AG04450 (cell line): ENCODE measurements at regions not wholly inside any gene's neighbourhood (a gene's known extent, or its start where the extent isn't known, plus 50 kb on each side); places are given as distances from the start of the nearest gene placed in this dataset. TPM values are rescaled to one million over a fixed set of nuclear protein-coding genes. Genes with fewer than 3 reads are reported as not detected.

Source experiments
- CTCF ChIA-PET: fragments of 300-600, 350-600 bp; formaldehyde crosslinking; extraction: SDS; loops from one replicate; lab custom pipeline; 2022; ENCODE audit warnings: antibody characterized with exemption, inconsistent platforms; lab: Charles Lee
- POLR2A ChIA-PET: fragments of 350-600 bp; formaldehyde crosslinking; extraction: SDS; loops from one replicate; lab custom pipeline; 2021; ENCODE audit warnings: antibody characterized with exemption, inconsistent platforms; lab: Yijun Ruan, JAX
- DNase-seq: peaks from one replicate; pipeline ENCODE4 v3.0.0-alpha.2; 2011; ENCODE audit warnings: low read depth, low spot score
- H3K27ac ChIP-seq: one replicate; pipeline ENCODE4 v1.5.1; 2012; ENCODE audit warnings: low read depth, low read length, control low read depth
- H3K27me3 ChIP-seq: one replicate; pipeline ENCODE4 v1.6.0; 2012; ENCODE audit warnings: low read length; ENCODE audit not compliant: control insufficient read depth, insufficient read depth
- H3K4me3 ChIP-seq: 2 replicates; pipeline ENCODE4 v1.5.1; 2011; ENCODE audit warnings: mild to moderate bottlenecking, low read depth, low read length, control low read depth
- H3K9me3 ChIP-seq: 2 replicates; pipeline ENCODE4 v1.5.1; 2012; ENCODE audit warnings: low read length; ENCODE audit not compliant: control insufficient read depth, insufficient read depth
- CTCF ChIP-seq: IDR thresholded peaks from 2 replicates; pipeline ENCODE4 v1.5.1; 2011; ENCODE audit warnings: low read depth, low read length, control low read depth, inconsistent platforms
- small RNA-seq: library from RNA; depleted of rRNA; stranded (forward); fragments of <200 nt; gene quantifications from one replicate; pipeline ENCODE3, GENCODE V24; 2012; ENCODE audit warnings: low read depth; ENCODE audit not compliant: insufficient read length

- ChIA-PET POLR2A (interaction anchor here (1.1 to 1.4 kb wide), 2 partner anchors 54 to 309 kb away, joined by 3 to 7 read pairs; partner anchors contain the start of genes CREB1 and KLF7), CTCF (interaction anchor here (0.8 to 2.7 kb wide), 6 partner anchors 492 to 675 kb away, joined by 3 to 17 read pairs (median 5); no protein-coding TSS in a partner anchor)
- Histone ChIP-seq H3K27ac (no peak overlapping the region), H3K9me3 (no peaks in the 10 kb centered on the region), H3K27me3 (no peaks in the 10 kb centered on the region), H3K4me3 (no peak overlapping the region)
- DNase-seq: no peak
- no peak for TF ChIP-seq CTCF
Measured at GRCh38 chr2:207475546-207475945, 54.2 kb upstream of the CREB1 start.

GRCh38 chr2:207477896-207478295 is 51.9 kb upstream of the CREB1 start:
- no peak for TF ChIP-seq CTCF
- Histone ChIP-seq H3K27me3 (no peaks in the 10 kb centered on the region), H3K27ac (no peak overlapping the region), H3K4me3 (no peak overlapping the region), H3K9me3 (no peaks in the 10 kb centered on the region)
- no peak for DNase-seq
- ChIA-PET CTCF (interaction anchor here (0.7 to 2.7 kb wide), 6 partner anchors 489 to 678 kb away, joined by 3 to 17 read pairs (median 4); no protein-coding TSS in a partner anchor), POLR2A (no interaction called here)

GRCh38 chr2:207478572-207478971 is 51.2 kb upstream of the CREB1 start:
- Histone ChIP-seq H3K4me3 (no peak overlapping the region), H3K27ac (no peak overlapping the region), H3K27me3 (no peaks in the 10 kb centered on the region), H3K9me3 (no peaks in the 10 kb centered on the region)
- ChIA-PET CTCF (interaction anchor here (1.3 kb wide), 1 partner anchor 497 kb away, joined by 3 read pairs; no protein-coding TSS in a partner anchor), POLR2A (no interaction called here)
- no peak for DNase-seq
- no peak for TF ChIP-seq CTCF

- Histone ChIP-seq H3K9me3 (no peaks in the 10 kb centered on the region), H3K27ac (no peak overlapping the region), H3K27me3 (no peaks in the 10 kb centered on the region), H3K4me3 (no peak overlapping the region)
- no peak for DNase-seq
- ChIA-PET POLR2A (no interaction called here), CTCF (interaction anchor here (1.3 kb wide), 1 partner anchor 498 kb away, joined by 3 read pairs; no protein-coding TSS in a partner anchor)
- TF ChIP-seq CTCF: no peak
Measured at GRCh38 chr2:207479198-207479785, 50.5 kb upstream of the CREB1 start.

Small RNA genes lying in the stretch of these regions (small RNA-seq; reads per million reads assigned to genes)
- gene MIR1302-4: not detected
